Stimulated activated CD4-positive, alpha-beta T cell treated with anti-CD3 and anti-CD28 coated beads, Interleukin-4, amount 100 ng/mL, for 24 hours (primary cell): ENCODE measurements at regions not wholly inside any gene's neighbourhood (a gene's known extent, or its start where the extent isn't known, plus 50 kb on each side); places are given as distances from the start of the nearest gene placed in this dataset.

Source experiments
- DNase-seq: peaks from one replicate; pipeline ENCODE4 v3.0.0-alpha.2; 2020

DNA sequence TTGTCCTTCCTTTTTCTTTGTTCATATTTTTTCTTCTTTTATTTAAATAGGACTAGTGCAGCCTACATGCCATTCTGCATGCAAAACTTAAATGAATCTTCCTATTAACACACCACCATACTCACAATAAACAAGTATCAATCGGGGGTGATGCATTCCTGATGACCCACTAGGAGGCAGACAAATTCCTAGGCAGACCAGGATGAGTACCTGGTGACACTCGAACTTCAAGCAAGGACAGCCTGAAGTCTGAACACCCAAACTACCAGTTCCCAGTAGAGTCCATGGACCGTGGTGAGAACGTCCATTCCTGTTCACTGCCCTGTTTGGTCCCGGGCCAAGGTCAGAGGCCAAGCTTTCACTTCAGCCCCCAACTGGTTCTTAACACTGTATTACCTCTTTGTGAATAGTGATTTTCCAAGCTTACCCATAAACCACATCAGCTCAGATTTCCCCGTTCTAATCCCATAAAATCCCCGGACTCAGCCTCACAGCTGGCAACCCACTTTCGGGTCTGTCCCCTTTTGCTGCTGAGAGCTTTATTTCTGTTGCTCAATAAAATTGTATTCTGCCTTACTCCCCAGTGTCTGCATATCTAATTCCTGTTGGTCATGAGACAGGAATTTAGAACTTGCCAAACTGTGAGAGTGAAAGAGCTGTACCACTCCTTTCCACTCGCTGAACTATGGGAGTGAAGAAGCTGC lies 1286.6 kb downstream of the FSTL5 start:
- DNase-seq = no peak

DNA sequence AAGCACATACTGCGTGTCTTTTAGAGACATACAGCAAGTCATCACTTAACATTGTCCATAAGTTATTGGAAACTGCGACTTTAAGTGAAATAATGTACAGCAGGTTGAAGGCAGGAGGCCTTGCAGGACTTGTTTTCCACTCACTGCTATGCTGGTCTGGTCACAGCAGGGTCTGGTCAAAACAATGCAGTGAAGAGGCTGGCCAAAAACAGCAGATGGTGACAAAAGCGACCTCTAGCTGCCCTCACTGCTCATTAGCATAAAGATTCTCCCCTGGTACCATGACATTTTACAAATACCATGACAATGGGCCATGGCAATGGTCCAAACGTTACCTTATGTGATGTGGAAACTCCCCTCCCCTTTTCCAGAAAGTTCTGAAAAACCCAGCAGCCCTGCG lies 1283.6 kb downstream of the FSTL5 start:
- DNase-seq = no peak

DNA sequence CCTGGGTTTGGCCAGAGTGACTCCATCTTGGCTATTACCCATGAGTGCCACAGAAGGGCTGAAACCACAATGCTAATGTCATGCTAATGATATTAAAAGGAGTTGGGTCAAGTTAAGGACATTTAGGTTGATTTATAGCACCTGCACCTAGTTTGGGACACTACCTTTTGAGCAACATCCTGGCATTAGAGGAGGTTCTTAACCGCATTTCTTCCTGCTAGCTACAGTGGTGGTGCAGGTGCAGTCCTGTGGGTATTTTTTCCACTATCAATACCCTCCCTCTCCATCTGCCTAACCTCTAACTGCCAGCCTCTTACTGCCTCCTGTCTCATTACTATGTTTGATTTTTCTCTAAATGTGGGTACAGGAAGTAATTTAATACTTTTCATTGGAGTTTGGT lies 1276.1 kb downstream of the FSTL5 start:
- DNase-seq = no peak

DNA sequence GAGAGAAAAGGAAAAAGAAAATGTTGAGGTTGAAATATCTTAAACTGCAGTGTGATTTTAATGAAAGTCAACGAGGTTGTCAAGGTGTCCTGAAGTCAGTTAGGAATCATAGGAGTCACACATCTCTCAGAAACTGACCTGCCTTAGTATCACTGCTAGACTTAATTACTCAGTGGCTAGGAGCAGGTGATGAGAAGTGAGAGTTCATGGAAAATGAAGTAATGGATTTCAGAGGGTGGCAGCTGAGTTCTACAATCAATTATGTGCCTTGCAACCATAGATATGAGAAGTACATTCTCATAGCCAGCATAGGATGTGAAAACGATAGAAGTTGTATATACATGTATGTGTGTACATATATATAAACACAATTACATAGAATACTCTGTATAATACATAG lies 1269.7 kb downstream of the FSTL5 start:
- no peak for DNase-seq

DNA sequence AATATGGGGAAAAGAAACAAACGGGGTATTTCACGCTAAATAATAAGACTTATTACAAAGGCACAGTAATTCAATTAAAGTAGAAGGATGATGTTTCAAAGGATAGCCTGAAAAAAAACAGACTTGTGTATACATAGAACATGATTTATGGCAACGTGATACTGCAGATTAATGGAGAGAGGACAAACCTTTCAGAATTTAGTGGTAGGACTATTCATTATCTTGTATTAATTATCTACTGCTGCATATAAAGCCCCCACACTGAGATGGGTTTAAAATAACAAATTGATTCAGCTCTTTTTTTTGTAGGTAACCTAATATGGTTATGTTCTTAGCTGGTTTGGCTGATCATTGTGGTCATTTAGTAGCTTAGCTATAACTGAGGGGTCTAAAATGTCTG lies 1269.0 kb downstream of the FSTL5 start:
- DNase-seq = no peak

DNA sequence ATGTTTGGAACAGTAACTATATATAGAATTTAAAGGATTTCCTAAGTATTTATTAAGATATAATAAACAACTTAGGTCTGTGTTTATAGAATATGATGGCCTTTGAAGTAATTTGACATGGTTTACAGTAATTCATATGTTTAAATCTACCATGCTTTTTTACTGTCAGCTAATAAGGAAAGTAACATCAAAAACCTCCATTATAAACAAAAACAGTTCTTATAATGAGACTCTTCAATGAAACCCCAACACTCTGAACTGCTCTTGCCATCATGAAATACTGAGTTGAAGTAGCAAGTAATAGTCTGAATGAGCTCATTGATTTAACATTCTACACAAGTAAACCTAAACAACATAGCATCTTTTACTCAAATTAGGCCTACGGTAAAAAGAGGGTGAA lies 1236.5 kb downstream of the FSTL5 start:
- no peak for DNase-seq

DNA sequence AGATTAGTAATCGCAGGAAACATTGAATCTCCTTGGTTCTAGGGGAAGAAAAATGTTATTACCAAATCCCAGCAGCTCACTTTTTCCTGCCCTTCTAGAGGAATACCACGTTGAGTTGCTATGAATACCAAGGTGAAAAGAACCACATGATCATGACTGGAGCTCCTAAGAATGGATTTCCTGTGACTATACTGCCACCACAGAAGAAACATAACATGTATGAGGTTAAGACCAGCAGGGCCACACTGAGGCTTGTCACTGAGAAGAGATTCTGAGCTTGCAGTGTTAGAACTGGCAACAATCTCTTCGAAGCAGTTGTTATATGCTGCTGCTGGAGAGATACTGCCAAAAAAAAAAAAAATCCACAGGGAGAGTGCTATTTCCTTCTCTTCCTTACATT lies 1235.3 kb downstream of the FSTL5 start:
- no peak for DNase-seq

DNA sequence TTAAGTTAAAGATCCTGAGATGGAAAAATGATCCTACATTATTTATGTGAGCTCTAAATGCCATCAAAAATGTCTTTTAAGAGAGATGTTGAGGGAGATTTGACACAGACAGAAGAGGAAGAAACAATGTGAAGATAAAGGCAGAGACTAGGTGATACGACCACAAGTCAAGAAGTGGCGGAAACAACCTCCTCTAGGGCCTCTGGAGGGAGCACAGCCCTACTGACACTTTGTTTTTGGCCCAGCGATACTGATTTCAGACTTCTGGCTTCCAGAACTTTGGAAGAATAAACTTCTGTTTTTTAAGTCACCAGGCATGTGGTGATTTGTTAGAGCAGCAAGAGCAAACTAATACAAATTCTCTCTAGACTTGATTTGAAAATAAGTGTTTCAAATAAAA lies 1216.1 kb downstream of the FSTL5 start:
- no peak for DNase-seq

DNA sequence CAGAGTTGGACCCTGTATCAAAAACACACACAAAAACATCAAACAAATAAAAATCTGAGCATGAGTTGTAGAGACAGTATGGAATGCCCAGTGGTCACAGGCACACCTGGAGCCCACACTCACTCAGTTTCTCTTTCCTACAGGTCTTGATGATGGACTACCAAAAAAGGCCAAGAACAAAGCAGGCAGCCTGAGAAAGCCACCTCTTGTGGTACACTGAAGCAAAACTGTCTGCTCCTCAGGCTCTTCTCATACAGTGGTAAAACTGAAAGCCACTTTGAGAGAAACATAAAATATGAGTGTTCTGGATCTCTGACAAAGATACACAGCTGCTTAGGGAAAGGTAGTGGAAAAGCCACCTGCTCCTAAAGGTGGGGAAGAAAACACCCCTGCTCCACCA lies 1206.9 kb downstream of the FSTL5 start:
- DNase-seq = no peak

DNA sequence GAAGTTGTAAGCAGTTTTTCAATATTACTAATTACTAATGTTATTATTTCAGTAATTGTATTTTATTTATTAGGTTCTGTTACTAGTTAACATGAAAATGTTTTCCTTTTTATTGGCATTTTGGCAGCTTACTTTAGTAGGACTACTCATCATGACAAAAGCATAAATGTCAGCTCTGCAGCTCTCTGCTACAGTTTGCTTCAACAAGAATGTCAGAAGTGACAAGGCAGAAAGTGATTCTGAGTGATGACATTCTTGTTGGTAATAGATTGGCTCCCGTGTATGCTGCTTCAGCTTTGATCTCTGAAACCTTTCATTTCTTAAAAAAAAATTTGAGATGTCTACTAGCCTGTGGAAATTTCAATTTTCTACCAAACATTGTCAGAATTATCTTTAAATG lies 1193.9 kb downstream of the FSTL5 start:
- DNase-seq = no peak

DNA sequence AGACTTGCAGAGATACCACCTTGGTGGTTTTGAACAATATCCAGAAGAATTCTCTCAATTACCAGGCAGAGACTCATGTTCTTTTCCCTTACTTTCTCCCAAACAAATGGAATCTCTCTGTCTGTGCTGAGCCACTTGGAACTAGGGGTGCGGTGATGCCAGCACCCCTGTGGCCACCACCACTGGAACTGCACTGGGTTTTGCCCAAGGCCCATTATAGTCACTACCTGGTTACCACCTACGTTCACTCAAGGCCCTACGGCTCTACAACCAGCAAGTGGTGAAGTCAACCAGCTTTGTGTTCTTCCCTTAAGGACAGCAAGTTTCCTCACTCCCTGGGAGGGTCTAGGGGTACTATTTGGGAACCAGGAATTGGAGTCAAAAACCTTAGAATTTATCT lies 1183.7 kb downstream of the FSTL5 start:
- no peak for DNase-seq

DNA sequence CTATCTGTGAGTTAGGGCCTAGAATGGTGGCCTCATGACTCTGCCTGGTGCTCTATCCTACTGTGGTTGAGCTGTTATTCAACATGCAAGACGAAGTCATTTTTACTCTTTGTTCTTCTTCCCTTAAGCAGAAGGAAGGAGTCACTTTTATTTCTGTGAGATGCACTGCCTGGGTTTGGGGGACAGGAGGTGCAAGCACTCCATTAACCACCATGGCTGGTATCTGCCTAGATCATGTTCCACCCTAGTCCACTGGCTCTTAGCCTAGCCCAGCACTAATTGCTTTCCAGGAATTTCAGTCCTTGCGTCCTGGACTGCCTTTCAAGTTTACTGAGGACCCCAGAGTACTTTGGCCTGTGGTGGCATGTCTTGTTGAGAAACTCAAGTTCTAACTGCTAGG lies 1182.7 kb downstream of the FSTL5 start:
- no peak for DNase-seq

DNA sequence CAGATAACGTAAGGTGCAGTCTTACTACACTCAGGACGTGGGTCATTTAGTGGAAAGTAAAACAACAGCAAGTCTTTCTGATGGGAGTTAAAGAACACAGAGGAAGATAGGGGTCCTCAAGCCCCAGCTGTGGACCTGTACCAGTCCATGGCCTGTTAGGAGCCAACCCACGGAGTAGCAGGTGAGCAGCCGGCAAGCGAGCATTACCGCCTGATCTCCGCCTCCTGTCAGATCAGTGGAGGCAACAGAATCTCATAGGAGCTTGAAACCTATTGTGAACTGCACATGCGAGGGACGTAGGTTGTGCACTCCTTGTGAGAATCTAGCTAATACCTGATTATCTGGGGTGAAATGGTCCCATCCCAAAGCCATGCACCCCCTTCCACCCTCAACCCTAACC lies 1180.8 kb downstream of the FSTL5 start:
- DNase-seq = no peak

DNA sequence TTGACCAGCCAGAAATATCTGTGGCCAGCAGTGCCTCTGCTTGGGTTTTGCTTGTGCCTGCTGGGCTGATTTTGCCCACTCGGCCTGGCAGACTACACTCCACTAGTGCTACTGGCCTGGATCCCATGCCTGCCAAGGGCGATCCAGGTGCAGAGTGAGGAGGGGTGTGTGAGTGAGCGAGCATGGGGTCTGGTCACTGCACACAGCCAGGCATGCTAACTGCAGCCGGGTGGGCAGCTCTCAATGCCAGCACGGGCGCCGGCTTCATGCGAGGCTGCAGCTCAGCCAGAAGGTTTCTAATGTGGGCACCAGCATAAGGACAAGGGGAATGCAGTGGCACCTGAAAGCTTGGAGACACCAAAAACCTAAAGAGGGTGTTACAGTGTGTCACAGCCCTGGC lies 1161.4 kb downstream of the FSTL5 start:
- no peak for DNase-seq

DNA sequence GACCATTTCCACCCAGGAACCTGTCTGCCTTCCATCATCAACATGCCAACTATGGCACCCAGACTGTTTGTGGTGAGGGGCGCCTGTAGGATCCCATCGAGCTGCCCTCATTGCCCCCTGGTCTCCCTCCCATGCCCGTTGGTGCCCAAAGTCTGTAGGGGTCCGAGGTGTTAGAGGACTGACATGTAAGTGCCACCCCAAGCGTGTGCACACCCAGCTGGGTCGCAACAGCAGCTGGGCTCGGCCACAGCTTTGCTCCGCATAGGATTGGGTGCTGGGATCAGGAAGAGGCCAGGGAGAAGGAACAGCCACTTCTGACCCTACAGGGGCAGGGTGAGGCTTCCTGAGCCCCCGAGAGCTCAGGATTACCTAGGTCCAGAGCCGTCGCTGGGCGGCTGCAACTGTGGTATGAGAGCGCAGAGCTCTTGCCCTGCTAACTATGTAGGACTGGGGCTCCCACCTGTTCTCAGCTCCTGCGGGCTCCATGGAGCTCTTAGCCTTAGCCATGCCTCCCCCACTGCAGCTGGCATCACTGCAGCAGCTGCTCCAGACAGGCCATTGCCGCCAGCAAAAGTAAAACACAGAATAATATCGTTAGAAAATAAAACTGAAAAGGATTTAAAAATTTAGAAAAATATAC lies 1160.3 kb downstream of the FSTL5 start:
- DNase-seq = no peak

DNA sequence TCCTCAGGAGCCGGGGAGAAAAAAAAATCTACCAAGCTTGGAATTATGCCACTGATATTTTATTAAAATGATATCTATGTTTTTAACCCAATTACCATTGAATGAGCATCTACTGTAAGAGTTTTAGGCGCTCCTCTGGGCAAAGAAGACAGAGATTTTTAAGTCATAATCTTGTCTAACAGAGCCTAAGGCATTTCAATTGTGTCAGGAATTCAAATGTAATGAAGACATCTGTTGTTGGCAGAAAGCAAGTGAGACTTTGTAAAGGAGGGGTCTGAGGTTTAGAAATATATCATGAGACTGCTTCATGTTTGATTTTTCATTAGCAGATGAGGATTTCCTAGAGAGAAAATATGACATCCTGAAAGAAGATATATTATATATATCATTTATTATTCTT lies 1158.1 kb downstream of the FSTL5 start:
- DNase-seq = no peak

DNA sequence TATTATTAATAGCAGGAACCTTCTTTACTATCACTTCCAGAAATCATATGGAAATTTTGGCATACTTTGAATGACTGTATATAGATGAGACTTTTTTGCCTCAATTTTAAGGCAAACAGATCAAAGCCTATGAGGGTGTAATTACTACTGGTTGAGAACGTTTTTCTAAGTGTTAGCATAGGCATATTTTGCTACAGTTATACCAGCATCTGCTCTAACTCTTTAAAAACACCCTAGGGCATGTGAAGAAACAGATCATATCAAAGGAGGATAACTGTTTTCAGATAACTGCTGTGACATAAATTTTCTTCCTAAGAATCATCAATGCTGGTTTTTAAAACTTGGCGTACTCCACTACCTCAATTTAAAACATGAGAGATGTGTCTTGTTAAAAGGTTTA lies 1155.3 kb downstream of the FSTL5 start:
- DNase-seq = no peak

DNA sequence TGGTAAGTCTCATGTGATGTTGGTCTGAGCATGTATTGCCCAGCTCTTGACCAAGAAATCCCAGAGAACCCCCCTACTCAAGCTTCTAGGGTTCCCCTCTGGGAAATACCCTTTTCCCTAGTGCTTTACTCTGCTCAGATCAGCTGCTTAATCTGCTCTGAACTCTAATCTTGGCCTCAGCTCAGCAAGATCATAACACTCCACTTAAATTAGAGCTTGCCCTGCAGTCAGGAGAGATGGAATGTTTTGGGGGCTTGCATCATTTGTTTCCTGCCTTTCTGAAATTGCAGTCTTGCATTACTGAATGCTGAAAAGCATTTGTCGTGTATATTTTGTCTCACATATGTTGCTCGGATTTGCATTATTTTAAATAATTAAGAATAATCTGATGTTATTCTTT lies 1153.6 kb downstream of the FSTL5 start:
- DNase-seq = no peak
